ENCODE measurements at regions not wholly inside any gene's neighbourhood (a gene's known extent, or its start where the extent isn't known, plus 50 kb on each side); places are given as distances from the start of the nearest gene placed in this dataset.

GRCh38 chr6:74956559-74957428, 249.1 kb downstream of the COL12A1 start:
- TF ChIP-seq POLR2A (IDR thresholded peaks at IDR 0.05) (no peak), CTCF (IDR thresholded peaks at IDR 0.05) (peak in 1 of 6 experiments; percentile 20)
- 44 to 66% methylated on average over 8 of the region's 8 CpGs for WGBS, 2 donors
- Histone ChIP-seq H3K36me3 (no peaks in the 10 kb centered on the region), H3K27me3 (no peaks in the 10 kb centered on the region), H3K27ac (no peak overlapping the region), H3K4me3 (no peak overlapping the region), H3K9me3 (peaks cover 0 to 10% (median 6%) of the 10 kb centered on the region in 3 donors), H3K4me1 (peaks cover 0 to 30% (median 0%) of the 10 kb centered on the region in 3 donors)
- intact Hi-C loops (cut with DNase I) = no loop called here
- DNase-seq = no peak

GRCh38 chr6:74953708-74954107, 252.1 kb downstream of the COL12A1 start:
- peaks cover 0 to 16% (median 6%) of the 10 kb centered on the region in 3 donors for H3K9me3 ChIP-seq
- no peaks in the 10 kb centered on the region for H3K27me3 ChIP-seq
- WGBS, 2 donors = 44 to 50% methylated on average over 3 of the region's 3 CpGs
- no peak for TF ChIP-seq CTCF (IDR thresholded peaks at IDR 0.05)
- intact Hi-C loops (cut with DNase I) = no loop called here
- peaks cover 0 to 30% (median 0%) of the 10 kb centered on the region in 3 donors for H3K4me1 ChIP-seq
- DNase-seq = no peak
- peak overlapping the region in 3 of 4 donors; percentile 0 to 63 (median 53) for H3K27ac ChIP-seq
- no peaks in the 10 kb centered on the region for H3K36me3 ChIP-seq
- no peak overlapping the region for H3K4me3 ChIP-seq

- intact Hi-C loops (cut with DNase I) = no loop called here
- TF ChIP-seq POLR2A (IDR thresholded peaks at IDR 0.05) (no peak), CTCF (IDR thresholded peaks at IDR 0.05) (no peak)
- no peak for DNase-seq
- H3K9me3 ChIP-seq = peaks cover 0 to 7% (median 0%) of the 10 kb centered on the region in 3 donors
- no peak overlapping the region for H3K27ac ChIP-seq
- H3K4me1 ChIP-seq = peaks cover 0 to 3% (median 0%) of the 10 kb centered on the region in 3 donors
- no peaks in the 10 kb centered on the region for H3K36me3 ChIP-seq
- 34 to 35% methylated on average over 2 of the region's 2 CpGs for WGBS, 2 donors
- H3K4me3 ChIP-seq = no peak overlapping the region
- H3K27me3 ChIP-seq = no peaks in the 10 kb centered on the region
Observed at GRCh38 chr6:74946961-74947360, 258.9 kb downstream of the COL12A1 start.

GRCh38 chr6:74942130-74942529, 263.7 kb downstream of the COL12A1 start:
- H3K9me3 ChIP-seq = no peaks in the 10 kb centered on the region
- 32 to 51% methylated on average over 3 of the region's 3 CpGs for WGBS, 2 donors
- H3K36me3 ChIP-seq = no peaks in the 10 kb centered on the region
- intact Hi-C loops (cut with DNase I) = no loop called here
- H3K4me1 ChIP-seq = peaks cover 0 to 3% (median 0%) of the 10 kb centered on the region in 3 donors
- DNase-seq = no peak
- H3K4me3 ChIP-seq = no peak overlapping the region
- H3K27me3 ChIP-seq = no peaks in the 10 kb centered on the region
- TF ChIP-seq POLR2A (IDR thresholded peaks at IDR 0.05) (no peak), CTCF (IDR thresholded peaks at IDR 0.05) (no peak)
- no peak overlapping the region for H3K27ac ChIP-seq

GRCh38 chr6:74941424-74941823, 264.4 kb downstream of the COL12A1 start:
- TF ChIP-seq POLR2A (IDR thresholded peaks at IDR 0.05) (no peak), CTCF (IDR thresholded peaks at IDR 0.05) (no peak)
- no peaks in the 10 kb centered on the region for H3K9me3 ChIP-seq
- no peak overlapping the region for H3K27ac ChIP-seq
- DNase-seq = no peak
- 50 to 68% methylated on average over 1 of the region's 1 CpG for WGBS, 2 donors
- no peak overlapping the region for H3K4me3 ChIP-seq
- no peaks in the 10 kb centered on the region for H3K27me3 ChIP-seq
- intact Hi-C loops (cut with DNase I) = no loop called here
- H3K36me3 ChIP-seq = no peaks in the 10 kb centered on the region
- H3K4me1 ChIP-seq = no peaks in the 10 kb centered on the region
